Transverse colon (tissue), 4 donors: ENCODE measurements at regions not wholly inside any gene's neighbourhood (a gene's known extent, or its start where the extent isn't known, plus 50 kb on each side); places are given as distances from the start of the nearest gene placed in this dataset.

Experiments
- CTCF ChIP-seq, 5 experiments: fragments of 200-600 bp in 3 of 5; fragments of 450-650 bp in 2 of 5; sonication (generic) in 3 of 5; IDR thresholded peaks; 1 replicate in 2 of 5; 2 replicates in 3 of 5; pipeline ENCODE4 v1.5.1; 2016 to 2017; ENCODE audit warnings: antibody characterized with exemption in 5 of 5, inconsistent platforms in 3 of 5, mild to moderate bottlenecking in 2 of 5, moderate library complexity in 1 of 5
- EP300 ChIP-seq: sonication (generic); formaldehyde crosslinking; IDR thresholded peaks from one replicate; pipeline ENCODE4 v1.6.1; 2017; ENCODE audit warnings: antibody characterized with exemption, low read depth
- POLR2A ChIP-seq: fragments of 450-650 bp; IDR thresholded peaks from one replicate; pipeline ENCODE4 v1.6.1; 2016; ENCODE audit warnings: antibody characterized with exemption, mild to moderate bottlenecking, moderate library complexity
- POLR2AphosphoS5 ChIP-seq, 3 donors: sonication (generic); formaldehyde crosslinking; IDR thresholded peaks; one replicate each; pipeline ENCODE4 v1.6.1; 2016; ENCODE audit warnings: antibody characterized with exemption in 3 of 3

- TF ChIP-seq CTCF (IDR thresholded peaks at IDR 0.05) (no peak), POLR2AphosphoS5 (IDR thresholded peaks at IDR 0.05) (no peak), POLR2A (no peak), EP300 (no peak)
These were observed 159.0 kb upstream of the E2F7 start for GRCh38 chr12:77224346-77224745.
